GM12878 (cell line): ENCODE measurements at regions not wholly inside any gene's neighbourhood (a gene's known extent, or its start where the extent isn't known, plus 50 kb on each side); places are given as distances from the start of the nearest gene placed in this dataset.

Experiments
- EED ChIP-seq: sonication (generic); IDR thresholded peaks from 2 replicates; pipeline ENCODE4 v1.6.1; 2016; ENCODE audit warnings: antibody characterized with exemption, low read depth
- FOXK2 ChIP-seq: fragments of 450-650 bp; IDR thresholded peaks from 2 replicates; pipeline ENCODE4 v1.6.1; 2017; ENCODE audit warnings: mild to moderate bottlenecking, moderate library complexity
- FOXM1 ChIP-seq: IDR thresholded peaks from 2 replicates; pipeline ENCODE4 v1.6.1; 2012; ENCODE audit warnings: low read depth, mild to moderate bottlenecking, inconsistent platforms, low read length, moderate library complexity
- HDAC2 ChIP-seq: fragments of 200-600 bp; sonication (generic); IDR thresholded peaks from 2 replicates; pipeline ENCODE4 v1.6.1; 2017
- IRF5 ChIP-seq: fragments of 450-650 bp; IDR thresholded peaks from 2 replicates; pipeline ENCODE4 v1.6.1; 2017; ENCODE audit warnings: borderline replicate concordance
- MXI1 ChIP-seq: fragments of 150-350 bp; IDR thresholded peaks from 2 replicates; pipeline ENCODE4 v1.6.1; 2011; ENCODE audit warnings: low read depth, mild to moderate bottlenecking, inconsistent platforms, low read length, improper control_type of control experiment
- NRF1 ChIP-seq: conservative IDR thresholded peaks from 2 replicates; pipeline ENCODE4 v1.6.1; 2011; ENCODE audit warnings: mild to moderate bottlenecking, low read depth, low read length, improper control_type of control experiment
- PAX5 ChIP-seq: IDR thresholded peaks from 2 replicates; pipeline ENCODE4 v1.6.1; 2011; ENCODE audit warnings: low read depth, low read length, borderline replicate concordance
- SREBF1 ChIP-seq: IDR thresholded peaks from 2 replicates; pipeline ENCODE4 v1.6.1; 2012; ENCODE audit warnings: mild to moderate bottlenecking, low read length
- STAT1 ChIP-seq: fragments of 450-650 bp; conservative IDR thresholded peaks from 2 replicates; pipeline ENCODE4 v1.6.1; 2014; ENCODE audit warnings: antibody characterized with exemption, mild to moderate bottlenecking
- ZBTB11 ChIP-seq: fragments of 450-650 bp; formaldehyde crosslinking; IDR thresholded peaks from 2 replicates; pipeline ENCODE4 v1.5.0; 2022; ENCODE audit warnings: mild to moderate bottlenecking, missing genetic modification characterization

GRCh38 chr17:79400989-79401703 is 209.7 kb downstream of the RBFOX3 start (continued):
- peak; percentile 39; the same call in 1 of the 2 replicates for TF ChIP-seq PAX5
- no peak for TF ChIP-seq IRF5
- TF ChIP-seq HDAC2: no peak
- TF ChIP-seq MXI1: no peak
- TF ChIP-seq STAT1: no peak
- no peak for TF ChIP-seq EED
- TF ChIP-seq FOXM1: no peak
- no peak for TF ChIP-seq FOXK2
- TF ChIP-seq ZBTB11 (CRISPR knock-in tag): no peak
- TF ChIP-seq SREBF1: no peak
- TF ChIP-seq NRF1: 0 out of 2 replicates have a peak, but pooled peaks have one; percentile 31
